ENCODE measurements at regions not wholly inside any gene's neighbourhood (a gene's known extent, or its start where the extent isn't known, plus 50 kb on each side); places are given as distances from the start of the nearest gene placed in this dataset.

- H3K4me3 ChIP-seq: no peak overlapping the region
- H3K27ac ChIP-seq: no peak overlapping the region
- 85 to 87% methylated on average over 3 of the region's 3 CpGs for WGBS, 2 donors
- H3K36me3 ChIP-seq (ENCODE audit: low read depth, missing control alignments): no peaks in the 10 kb centered on the region
- TF ChIP-seq CTCF (IDR thresholded peaks at IDR 0.05) (no peak), POLR2A (IDR thresholded peaks at IDR 0.05) (no peak)
- no peaks in the 10 kb centered on the region for H3K27me3 ChIP-seq
- H3K9me3 ChIP-seq: no peaks in the 10 kb centered on the region
- DNase-seq: no peak
- intact Hi-C loops (cut with DNase I; ENCODE audit: low total_unique reads): no loop called here
- no peaks in the 10 kb centered on the region for H3K4me1 ChIP-seq
Observed at GRCh38 chr1:55481634-55482033, 266.5 kb upstream of the USP24 start.

GRCh38 chr1:55480029-55480795, 265.0 kb upstream of the USP24 start:
- H3K4me3 ChIP-seq: no peak overlapping the region
- H3K36me3 ChIP-seq (ENCODE audit: low read depth, missing control alignments): no peaks in the 10 kb centered on the region
- H3K9me3 ChIP-seq: no peaks in the 10 kb centered on the region
- no peak for DNase-seq
- no peak for TF ChIP-seq CTCF (IDR thresholded peaks at IDR 0.05)
- no peak for TF ChIP-seq POLR2A (IDR thresholded peaks at IDR 0.05)
- no peaks in the 10 kb centered on the region for H3K4me1 ChIP-seq
- WGBS, 2 donors: 88% methylated on average over 2 of the region's 2 CpGs
- intact Hi-C loops (cut with DNase I; ENCODE audit: low total_unique reads): no loop called here
- no peaks in the 10 kb centered on the region for H3K27me3 ChIP-seq
- no peak overlapping the region for H3K27ac ChIP-seq

- no peak overlapping the region for H3K4me3 ChIP-seq
- DNase-seq: no peak
- TF ChIP-seq POLR2A (IDR thresholded peaks at IDR 0.05): no peak
- no peak overlapping the region for H3K27ac ChIP-seq
- 71 to 82% methylated on average over 2 of the region's 2 CpGs for WGBS, 2 donors
- H3K4me1 ChIP-seq: no peaks in the 10 kb centered on the region
- no peaks in the 10 kb centered on the region for H3K27me3 ChIP-seq
- H3K36me3 ChIP-seq (ENCODE audit: low read depth, missing control alignments): no peaks in the 10 kb centered on the region
- intact Hi-C loops (cut with DNase I; ENCODE audit: low total_unique reads): no loop called here
- no peaks in the 10 kb centered on the region for H3K9me3 ChIP-seq
Observed at GRCh38 chr1:55478742-55479141, 263.6 kb upstream of the USP24 start.

- Histone ChIP-seq H3K27me3 (no peaks in the 10 kb centered on the region), H3K36me3 (ENCODE audit: low read depth, missing control alignments) (no peaks in the 10 kb centered on the region), H3K27ac (no peak overlapping the region), H3K4me1 (no peaks in the 10 kb centered on the region), H3K9me3 (no peaks in the 10 kb centered on the region), H3K4me3 (no peak overlapping the region)
- intact Hi-C loops (cut with DNase I; ENCODE audit: low total_unique reads): no loop called here
- no peak for DNase-seq
- TF ChIP-seq CTCF (IDR thresholded peaks at IDR 0.05) (no peak), POLR2A (IDR thresholded peaks at IDR 0.05) (no peak)
- 92 to 93% methylated on average over 4 of the region's 4 CpGs for WGBS, 2 donors
Observed at GRCh38 chr1:55477953-55478352, 262.8 kb upstream of the USP24 start.

GRCh38 chr1:55476445-55477015, 261.4 kb upstream of the USP24 start:
- intact Hi-C loops (cut with DNase I; ENCODE audit: low total_unique reads): no loop called here
- H3K27me3 ChIP-seq: no peaks in the 10 kb centered on the region
- no peak overlapping the region for H3K4me3 ChIP-seq
- H3K27ac ChIP-seq: no peak overlapping the region
- H3K9me3 ChIP-seq: no peaks in the 10 kb centered on the region
- TF ChIP-seq POLR2A (IDR thresholded peaks at IDR 0.05) (no peak), CTCF (IDR thresholded peaks at IDR 0.05) (no peak)
- H3K36me3 ChIP-seq (ENCODE audit: low read depth, missing control alignments): no peaks in the 10 kb centered on the region
- 70 to 74% methylated on average over 6 of the region's 6 CpGs for WGBS, 2 donors
- no peaks in the 10 kb centered on the region for H3K4me1 ChIP-seq
- no peak for DNase-seq

Data from testis (tissue), 2 donors.